ENCODE measurements at regions not wholly inside any gene's neighbourhood (a gene's known extent, or its start where the extent isn't known, plus 50 kb on each side); places are given as distances from the start of the nearest gene placed in this dataset.

GRCh38 chr17:15893658-15894024, 51.3 kb upstream of the ADORA2B start:
- TF ChIP-seq CTCF (IDR thresholded peaks at IDR 0.05; ENCODE audit: low read depth, low read length): no peak
- in situ Hi-C loops (cut with HindIII; ENCODE audit: low sequenced_read_pairs): no loop called here
- no peak overlapping the region for H3K4me3 ChIP-seq (ENCODE audit: low read depth, low read length)
- peak; percentile 12 for DNase-seq (ENCODE audit: low read depth, low spot score)

GRCh38 chr17:15894258-15894657, 50.7 kb upstream of the ADORA2B start:
- no peak for TF ChIP-seq CTCF (IDR thresholded peaks at IDR 0.05; ENCODE audit: low read depth, low read length)
- H3K4me3 ChIP-seq (ENCODE audit: low read depth, low read length): no peak overlapping the region
- DNase-seq (ENCODE audit: low read depth, low spot score): no peak
- in situ Hi-C loops (cut with HindIII; ENCODE audit: low sequenced_read_pairs): no loop called here

GRCh38 chr17:15894913-15895658, 49.8 kb upstream of the ADORA2B start:
- no peak for DNase-seq (ENCODE audit: low read depth, low spot score)
- no peak overlapping the region for H3K4me3 ChIP-seq (ENCODE audit: low read depth, low read length)
- TF ChIP-seq CTCF (IDR thresholded peaks at IDR 0.05; ENCODE audit: low read depth, low read length): no peak
- in situ Hi-C loops (cut with HindIII; ENCODE audit: low sequenced_read_pairs): no loop called here

Measured in astrocyte of the spinal cord (primary cell).